Smooth muscle cell (in vitro differentiated cells): ENCODE measurements at regions not wholly inside any gene's neighbourhood (a gene's known extent, or its start where the extent isn't known, plus 50 kb on each side); places are given as distances from the start of the nearest gene placed in this dataset.
A peak's percentile ranks its signal among the peaks of the same experiment; 100 is the strongest.

Experiments used
- DNase-seq: peaks from one replicate; lab custom pipeline; 2025; ENCODE audit not compliant: unreplicated experiment; lab: John Stamatoyannopoulos, UW
- H2AFZ ChIP-seq: fragments of 200-600 bp; sonication (generic); 2 replicates; pipeline ENCODE4 v1.6.0; 2016; ENCODE audit warnings: antibody characterized with exemption, low read depth, mild to moderate bottlenecking
- H3F3A ChIP-seq: fragments of 200-600 bp; sonication (generic); 2 replicates; pipeline ENCODE4 v1.6.0; 2017; ENCODE audit warnings: antibody characterized with exemption, low read depth
- H3K27ac ChIP-seq: fragments of 200-600 bp; sonication (generic); 2 replicates; pipeline ENCODE4 v1.5.1; 2016; ENCODE audit warnings: low read depth, mild to moderate bottlenecking
- H3K27me3 ChIP-seq: fragments of 200-600 bp; sonication (generic); 2 replicates; pipeline ENCODE4 v1.6.1; 2016; ENCODE audit warnings: low read depth, mild to moderate bottlenecking
- H3K36me3 ChIP-seq: fragments of 200-600 bp; sonication (generic); 2 replicates; pipeline ENCODE4 v1.5.1; 2016; ENCODE audit warnings: low read depth
- H3K4me1 ChIP-seq: fragments of 200-600 bp; sonication (generic); 2 replicates; pipeline ENCODE4 v1.5.1; 2016; ENCODE audit warnings: low read depth
- H3K4me2 ChIP-seq: fragments of 200-600 bp; sonication (generic); 2 replicates; pipeline ENCODE4 v1.6.0; 2016; ENCODE audit warnings: mild to moderate bottlenecking
- H3K4me3 ChIP-seq: fragments of 200-600 bp; sonication (generic); 2 replicates; pipeline ENCODE4 v1.5.1; 2016; ENCODE audit warnings: mild to moderate bottlenecking
- H3K79me2 ChIP-seq: fragments of 200-600 bp; sonication (generic); 2 replicates; pipeline ENCODE4 v1.6.0; 2016; ENCODE audit warnings: low read depth, mild to moderate bottlenecking
- H3K9ac ChIP-seq: fragments of 200-600 bp; sonication (generic); 2 replicates; pipeline ENCODE4 v1.6.0; 2016; ENCODE audit warnings: low read depth
- H3K9me3 ChIP-seq: fragments of 200-600 bp; sonication (generic); replicated peaks from 2 replicates; pipeline ENCODE4 v1.5.1; 2016; ENCODE audit warnings: low read depth
- H4K20me1 ChIP-seq: fragments of 200-600 bp; sonication (generic); 2 replicates; pipeline ENCODE4 v1.6.0; 2016; ENCODE audit warnings: low read depth
- WGBS: methylation state at CpG from one replicate; pipeline ENCODE4 v1.1.7; 2016; ENCODE audit warnings: low lambda C conversion rate; 5-methylcytosine and 5-hydroxymethylcytosine counted together
- TF ChIP-seq, protein P1 (sequence below): fragments of 200-600 bp; sonication (generic); IDR thresholded peaks from 2 replicates; pipeline ENCODE4 v1.5.1; 2017; ENCODE audit warnings: borderline replicate concordance, mild to moderate bottlenecking, antibody characterized with exemption; ENCODE audit not compliant: insufficient read depth, poor library complexity, severe bottlenecking

GRCh38 chr5:123754908-123755307 lies 242.9 kb downstream of the CSNK1G3 start:
- H3K27ac ChIP-seq: peak overlapping the region; percentile 66
- TF ChIP-seq, protein P1, sequence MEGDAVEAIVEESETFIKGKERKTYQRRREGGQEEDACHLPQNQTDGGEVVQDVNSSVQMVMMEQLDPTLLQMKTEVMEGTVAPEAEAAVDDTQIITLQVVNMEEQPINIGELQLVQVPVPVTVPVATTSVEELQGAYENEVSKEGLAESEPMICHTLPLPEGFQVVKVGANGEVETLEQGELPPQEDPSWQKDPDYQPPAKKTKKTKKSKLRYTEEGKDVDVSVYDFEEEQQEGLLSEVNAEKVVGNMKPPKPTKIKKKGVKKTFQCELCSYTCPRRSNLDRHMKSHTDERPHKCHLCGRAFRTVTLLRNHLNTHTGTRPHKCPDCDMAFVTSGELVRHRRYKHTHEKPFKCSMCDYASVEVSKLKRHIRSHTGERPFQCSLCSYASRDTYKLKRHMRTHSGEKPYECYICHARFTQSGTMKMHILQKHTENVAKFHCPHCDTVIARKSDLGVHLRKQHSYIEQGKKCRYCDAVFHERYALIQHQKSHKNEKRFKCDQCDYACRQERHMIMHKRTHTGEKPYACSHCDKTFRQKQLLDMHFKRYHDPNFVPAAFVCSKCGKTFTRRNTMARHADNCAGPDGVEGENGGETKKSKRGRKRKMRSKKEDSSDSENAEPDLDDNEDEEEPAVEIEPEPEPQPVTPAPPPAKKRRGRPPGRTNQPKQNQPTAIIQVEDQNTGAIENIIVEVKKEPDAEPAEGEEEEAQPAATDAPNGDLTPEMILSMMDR: no peak
- H3K79me2 ChIP-seq: no peaks in the 10 kb centered on the region
- H3K4me3 ChIP-seq: no peak overlapping the region
- WGBS: 40% methylated on average over 3 of the region's 3 CpGs
- H2AFZ ChIP-seq: peak overlapping the region; percentile 58
- H4K20me1 ChIP-seq: no peaks in the 10 kb centered on the region
- DNase-seq: no peak
- no peaks in the 10 kb centered on the region for H3K36me3 ChIP-seq
- H3K9ac ChIP-seq: peak overlapping the region; percentile 16
- no peaks in the 10 kb centered on the region for H3K27me3 ChIP-seq
- H3F3A ChIP-seq: peaks cover 17% of the 10 kb centered on the region
- H3K9me3 ChIP-seq: no peaks in the 10 kb centered on the region
- H3K4me1 ChIP-seq: peaks cover 42% of the 10 kb centered on the region
- peak overlapping the region; percentile 46 for H3K4me2 ChIP-seq

DNA sequence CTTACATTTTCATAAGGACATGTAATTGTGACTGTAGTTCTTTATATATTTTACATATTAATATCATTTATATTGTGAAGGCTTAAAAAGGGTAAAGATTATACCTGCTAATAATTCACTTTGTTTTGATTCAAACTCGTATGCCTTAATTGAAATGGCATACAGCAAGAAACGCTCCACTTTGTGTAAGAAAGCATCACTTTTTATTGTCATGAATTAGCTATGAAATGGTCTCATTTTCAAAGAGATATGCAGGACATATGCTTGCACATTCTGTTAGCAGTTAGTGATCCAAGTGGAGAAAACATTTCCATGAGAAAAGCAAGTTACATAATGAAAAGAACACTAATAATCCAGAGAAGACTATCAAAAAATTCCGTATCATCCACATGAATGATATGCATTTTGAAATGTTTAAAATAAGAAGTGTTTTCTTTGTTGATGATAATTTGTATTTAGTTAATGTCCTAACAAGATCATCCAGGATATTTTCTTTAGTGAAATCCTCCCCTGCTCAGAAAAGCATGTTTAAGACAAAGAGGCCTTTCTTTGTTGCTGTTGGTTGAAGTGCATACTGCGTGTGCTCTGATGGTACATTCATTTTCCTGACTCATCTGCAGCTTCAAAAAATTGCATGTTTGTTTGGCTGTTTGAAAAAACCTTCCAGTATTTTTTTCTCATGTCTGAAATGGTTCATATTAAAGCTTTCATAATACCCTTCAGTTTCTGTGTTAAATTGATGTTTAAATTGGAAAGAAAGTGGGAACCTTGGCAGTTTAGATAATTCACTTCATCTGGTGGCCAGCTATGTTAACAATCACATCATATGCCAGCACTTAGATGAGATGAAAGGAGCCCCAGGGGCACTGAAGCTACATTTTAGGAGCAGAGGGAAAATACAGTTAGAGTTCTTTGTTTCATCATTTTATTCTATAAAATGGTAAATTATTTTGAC lies 242.2 kb downstream of the CSNK1G3 start:
- Histone ChIP-seq H3K27ac (peak overlapping the region; percentile 66), H3K9me3 (no peaks in the 10 kb centered on the region), H3K79me2 (no peaks in the 10 kb centered on the region), H3K4me1 (peaks cover 42% of the 10 kb centered on the region), H3K4me3 (no peak overlapping the region), H3F3A (peaks cover 17% of the 10 kb centered on the region), H3K4me2 (peak overlapping the region; percentile 46), H4K20me1 (no peaks in the 10 kb centered on the region), H2AFZ (peak overlapping the region; percentile 58), H3K27me3 (no peaks in the 10 kb centered on the region), H3K36me3 (no peaks in the 10 kb centered on the region), H3K9ac (peak overlapping the region; percentile 43)
- WGBS: 73% methylated on average over 4 of the region's 4 CpGs
- TF ChIP-seq, protein P1: no peak
- DNase-seq: no peak

DNA sequence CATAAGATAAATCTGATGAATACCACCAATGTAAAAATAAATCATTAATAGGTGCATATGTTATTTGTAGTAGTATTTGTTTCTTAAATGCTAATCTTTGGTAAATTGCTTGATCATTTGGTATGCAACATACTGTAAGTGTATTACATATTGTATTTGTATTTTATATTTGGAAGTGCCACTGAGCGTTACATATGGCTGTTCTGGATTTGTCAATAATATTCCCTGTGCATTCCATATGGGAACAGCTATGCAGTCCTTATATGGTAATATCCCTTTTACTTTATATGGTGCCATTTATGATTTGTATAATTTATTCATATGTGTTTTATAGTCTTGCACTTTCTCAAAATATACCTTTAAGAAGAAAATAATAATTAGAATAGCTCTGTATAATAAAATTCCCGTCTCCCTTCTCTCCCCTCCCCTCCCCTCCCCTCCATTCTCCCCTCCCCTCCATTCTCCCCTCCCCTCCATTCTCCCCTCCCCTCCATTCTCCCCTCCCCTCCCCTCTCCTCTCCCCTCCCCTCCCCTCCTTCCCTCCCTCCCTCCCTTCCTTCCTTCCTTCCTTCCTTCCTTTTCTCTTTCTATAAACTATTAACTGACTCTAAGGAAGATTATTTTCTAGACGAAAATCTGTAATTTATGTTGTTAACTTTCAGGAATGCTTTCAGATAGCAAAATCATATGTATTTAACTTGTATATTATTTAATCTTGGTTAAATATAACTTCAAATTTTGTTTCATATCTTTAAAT lies 241.4 kb downstream of the CSNK1G3 start:
- TF ChIP-seq, protein P1: no peak
- H3K4me2 ChIP-seq: peak overlapping the region; percentile 77

More for the DNA sequence above, 241.4 kb downstream of the CSNK1G3 start:
- Histone ChIP-seq H3K9me3 (no peaks in the 10 kb centered on the region), H3K9ac (peak overlapping the region; percentile 67), H3K36me3 (no peaks in the 10 kb centered on the region), H4K20me1 (no peaks in the 10 kb centered on the region), H3K4me1 (peaks cover 42% of the 10 kb centered on the region), H3K27ac (peak overlapping the region; percentile 95), H2AFZ (peak overlapping the region; percentile 89), H3K79me2 (no peaks in the 10 kb centered on the region), H3F3A (peaks cover 17% of the 10 kb centered on the region), H3K4me3 (no peak overlapping the region), H3K27me3 (no peaks in the 10 kb centered on the region)
- WGBS: 68% methylated on average over 2 of the region's 3 CpGs
- no peak for DNase-seq
